ENCODE measurements at regions not wholly inside any gene's neighbourhood (a gene's known extent, or its start where the extent isn't known, plus 50 kb on each side); places are given as distances from the start of the nearest gene placed in this dataset.

DNA sequence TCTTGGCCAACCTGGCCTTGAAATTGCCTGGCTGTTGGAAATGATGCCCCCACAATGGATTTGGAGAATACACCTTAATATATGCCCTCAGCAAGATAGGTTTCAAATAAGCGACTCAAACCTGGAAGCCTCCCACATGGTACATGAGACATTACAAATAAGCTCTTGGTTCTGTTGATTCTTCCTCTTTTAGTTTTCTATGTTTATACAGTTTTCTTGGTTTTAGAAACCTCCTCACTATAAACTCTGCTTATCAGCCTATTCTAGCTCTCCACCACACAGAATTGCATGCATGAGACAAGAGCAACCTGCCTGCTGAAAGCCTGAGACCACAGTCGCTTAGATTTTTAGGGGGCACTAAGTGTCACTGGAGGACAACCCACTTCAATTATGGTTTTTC lies 108.8 kb upstream of the PREP start:
- DNase-seq, result no peak

DNA sequence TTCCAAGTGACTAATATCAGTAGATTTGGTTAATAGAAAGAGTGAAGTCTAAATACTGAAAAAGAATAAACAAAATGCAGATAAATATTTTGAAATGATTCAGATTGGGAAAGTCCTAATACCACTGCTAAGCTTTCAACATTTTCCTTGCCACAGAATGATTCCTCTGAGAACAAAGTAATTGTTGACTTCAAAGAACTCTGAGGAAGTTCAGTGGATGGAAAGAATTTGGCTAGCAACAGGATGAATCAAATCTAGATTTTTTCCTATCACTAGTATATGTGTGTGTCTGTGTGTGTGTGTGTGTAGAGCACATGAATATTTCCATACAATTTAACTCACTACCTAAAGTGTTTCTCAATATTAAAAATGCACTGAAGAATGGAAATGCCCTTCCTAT lies 107.9 kb upstream of the PREP start:
- no peak for DNase-seq

DNA sequence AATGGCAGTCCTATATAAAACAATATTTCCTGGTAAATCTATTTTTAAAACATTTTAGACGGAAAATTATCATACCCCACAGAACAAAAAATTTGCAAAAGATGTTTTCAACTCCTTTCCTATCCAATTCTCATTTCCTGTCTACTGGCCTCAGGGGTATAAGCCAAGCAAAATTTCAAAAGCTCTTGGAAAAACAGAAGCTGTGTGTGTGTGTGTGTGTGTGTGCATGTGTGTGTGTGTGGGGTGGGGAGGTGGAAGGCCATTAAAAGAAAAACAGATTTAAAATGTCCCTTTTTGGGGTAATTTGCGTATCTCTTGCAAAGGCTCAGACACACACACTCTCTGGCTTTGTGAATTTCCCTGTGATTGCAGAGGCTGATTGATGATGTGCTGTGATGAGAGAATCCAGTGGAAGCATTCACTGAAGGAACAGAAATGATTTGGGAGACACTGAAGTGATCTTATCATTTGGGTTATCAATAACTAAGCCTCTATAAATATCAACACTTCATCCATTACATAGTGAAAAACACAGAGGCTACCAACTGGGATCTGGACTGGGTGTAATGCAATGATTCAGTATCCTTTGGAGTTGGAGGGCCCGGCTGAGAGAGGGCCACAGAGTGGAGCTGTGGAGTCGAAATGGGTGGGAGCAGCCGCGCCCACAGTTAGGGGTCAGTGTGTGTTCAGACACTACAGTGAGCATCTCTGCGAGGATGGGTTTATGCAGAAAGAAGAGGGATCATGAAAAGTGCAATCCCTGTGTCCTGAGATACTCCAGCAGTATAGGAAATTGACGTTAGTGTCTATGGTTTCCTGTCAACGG lies 106.8 kb upstream of the PREP start:
- no peak for DNase-seq

DNA sequence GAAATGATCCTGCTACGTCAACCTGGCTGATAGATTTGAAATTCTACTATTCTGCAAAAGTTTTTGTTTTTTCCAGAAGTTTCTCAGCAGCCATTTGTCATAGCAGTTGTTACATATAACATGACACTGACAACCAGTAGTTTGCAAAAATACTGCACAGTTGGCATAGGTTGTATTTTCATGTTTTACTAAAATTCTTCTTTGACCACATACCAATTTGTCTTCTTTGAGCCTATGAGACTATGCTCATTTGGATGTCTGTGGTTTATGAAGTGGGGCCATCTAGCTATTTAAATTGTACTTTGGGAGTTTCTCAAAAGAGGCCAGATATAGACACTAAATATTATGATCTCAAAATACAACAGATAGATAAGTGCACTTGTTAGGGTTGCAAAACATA lies 104.9 kb upstream of the PREP start:
- no peak for DNase-seq

DNA sequence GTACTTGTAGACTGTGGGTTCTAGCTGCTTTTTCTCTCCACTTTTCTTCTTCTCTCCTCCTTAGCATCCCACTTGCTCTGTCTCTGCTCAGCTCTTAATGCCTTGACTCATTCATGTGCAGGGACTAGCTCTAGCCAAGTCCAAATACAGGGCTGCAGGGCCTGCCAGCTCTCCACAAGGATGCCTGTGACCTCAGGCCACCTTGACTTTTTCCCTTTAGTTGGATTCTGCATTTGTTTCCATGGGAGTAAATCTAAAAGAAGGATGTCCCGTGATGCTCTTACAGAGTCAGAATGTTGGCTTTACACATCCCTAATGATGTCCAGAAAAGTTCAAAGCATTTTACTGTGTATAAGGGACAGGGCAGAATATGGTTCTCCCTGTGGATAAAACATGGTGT lies 101.8 kb upstream of the PREP start:
- DNase-seq, result no peak

DNA sequence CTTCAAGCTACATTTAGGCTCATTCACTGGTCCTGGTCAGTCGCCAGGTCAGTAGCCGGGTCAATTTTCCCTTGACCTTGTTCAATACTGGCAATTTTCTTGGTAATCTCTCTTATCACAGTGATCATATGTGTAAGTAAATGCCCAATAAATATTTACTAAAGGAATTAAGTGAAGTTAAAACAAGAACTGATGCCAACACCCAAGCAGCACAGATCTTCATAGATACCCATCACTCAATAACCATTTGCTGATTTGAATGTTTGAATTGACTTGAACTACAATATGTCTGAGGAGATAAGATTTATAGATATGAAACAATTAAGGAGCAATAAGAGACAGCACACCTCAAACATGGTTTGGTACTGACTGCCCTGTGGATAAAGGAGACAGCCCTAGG lies 100.8 kb upstream of the PREP start:
- DNase-seq, result no peak

DNA sequence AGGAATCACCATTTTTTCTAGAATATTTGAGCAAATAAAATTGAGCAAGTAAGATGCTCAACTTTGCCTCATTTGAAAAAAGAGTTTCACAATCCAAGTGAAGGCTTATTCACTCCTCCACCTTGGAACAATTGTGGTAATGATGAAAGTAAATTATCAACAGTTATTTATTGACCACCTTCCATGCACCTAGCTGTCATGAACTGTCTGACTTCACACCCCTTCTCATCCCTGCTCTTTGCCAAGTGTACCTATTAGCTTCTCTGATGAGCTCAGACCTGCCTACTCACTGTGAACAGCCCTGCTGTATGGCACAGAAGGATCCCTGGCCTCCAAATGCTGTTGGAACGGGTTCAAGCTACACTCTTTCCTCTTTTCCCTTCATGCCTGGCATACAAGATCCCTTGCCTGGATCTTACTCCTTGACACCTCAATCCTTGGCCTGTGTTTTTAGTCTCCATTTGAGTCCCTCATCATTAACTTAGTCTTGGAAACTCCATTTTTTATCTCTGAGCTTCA lies 99.0 kb upstream of the PREP start:
- no peak for DNase-seq

DNA sequence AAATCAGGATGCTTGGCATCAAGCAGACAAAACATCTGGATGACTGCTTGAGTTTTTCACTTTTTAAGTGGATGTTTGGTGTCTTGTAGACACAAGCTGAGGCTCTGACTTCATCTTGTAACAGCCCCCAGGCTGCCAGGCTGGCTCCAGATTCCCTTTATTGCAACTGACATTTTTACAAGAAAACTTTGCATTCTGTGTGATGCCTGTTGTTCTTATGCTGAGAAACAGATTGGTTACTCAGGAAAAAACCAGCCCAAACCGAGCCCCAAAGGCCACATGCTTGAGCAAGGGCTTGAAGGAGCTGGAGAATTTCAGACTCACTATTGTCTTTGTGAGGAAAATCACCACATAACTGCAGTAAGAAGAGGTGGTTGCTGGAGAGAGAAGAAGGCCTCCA lies 98.4 kb upstream of the PREP start:
- no peak for DNase-seq

DNA sequence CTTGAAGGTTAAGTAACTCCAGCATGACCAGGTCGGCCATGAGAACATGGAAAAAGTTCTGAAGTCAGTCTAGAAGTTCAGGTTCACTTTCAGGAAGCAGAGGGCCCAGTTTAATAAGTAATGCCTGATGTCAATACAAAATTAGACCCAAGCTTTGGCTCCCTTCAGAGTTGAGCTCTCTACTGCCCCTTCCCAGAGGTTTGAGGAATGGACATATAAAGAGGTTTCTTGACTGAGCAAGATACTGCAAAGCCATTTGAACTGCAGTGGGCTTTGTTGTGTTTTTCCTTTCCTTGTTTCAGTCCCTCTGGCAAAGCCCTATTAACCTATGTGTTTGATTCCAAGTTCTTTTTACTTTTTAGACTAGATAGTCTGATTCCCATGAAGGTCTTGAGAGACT lies 97.8 kb upstream of the PREP start:
- no peak for DNase-seq

DNA sequence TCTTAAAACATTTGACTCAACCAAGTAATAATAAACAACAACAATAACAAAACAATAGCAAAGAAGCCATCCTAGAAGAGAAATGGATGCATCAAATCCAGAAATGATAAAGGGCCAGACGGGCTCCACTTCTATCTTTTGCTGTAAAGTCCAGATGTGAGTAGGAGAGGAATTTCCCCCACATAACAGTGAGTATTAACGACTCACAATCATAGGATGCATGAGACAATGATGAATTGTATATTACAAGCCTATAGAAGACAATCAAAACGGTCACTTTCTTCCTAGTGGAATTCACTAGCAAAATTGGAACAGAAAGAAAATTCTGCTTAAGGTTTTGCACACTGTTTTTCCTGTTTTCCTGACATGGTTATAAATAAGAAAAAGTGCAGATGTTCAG lies 97.0 kb upstream of the PREP start:
- no peak for DNase-seq

DNA sequence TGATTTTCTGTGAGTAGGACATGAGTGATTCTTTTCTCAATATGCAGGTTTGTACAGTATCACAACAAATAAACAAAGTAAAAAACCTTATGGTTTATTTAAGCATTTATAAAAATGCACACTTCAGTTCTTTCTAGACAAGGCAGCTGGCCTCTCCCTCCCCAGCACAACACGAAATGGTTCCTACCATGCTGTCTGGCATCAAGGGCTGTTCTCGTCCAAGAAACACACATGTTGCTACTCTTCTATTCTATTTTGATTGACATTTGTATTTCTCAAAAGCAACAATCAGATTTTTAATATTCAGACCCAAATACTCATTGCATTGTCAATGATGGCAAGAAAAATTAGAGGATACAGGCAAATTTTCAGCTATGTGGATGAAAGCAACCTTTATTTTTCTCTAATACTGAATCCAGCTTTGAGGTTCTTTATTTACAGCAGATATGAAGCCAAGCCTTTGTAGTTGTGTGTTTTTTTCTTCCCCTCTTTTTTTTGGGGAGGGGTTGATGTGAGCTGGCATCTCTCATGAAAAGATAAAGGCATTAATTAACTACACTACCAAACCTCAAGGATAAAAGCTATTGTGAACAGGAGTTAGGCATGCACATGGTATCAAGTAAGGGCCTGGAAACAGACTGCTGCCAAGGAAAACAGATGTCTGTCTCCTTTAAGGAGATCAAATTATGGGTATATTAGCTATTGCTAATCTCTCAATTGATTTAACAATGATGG lies 96.4 kb upstream of the PREP start:
- no peak for DNase-seq

DNA sequence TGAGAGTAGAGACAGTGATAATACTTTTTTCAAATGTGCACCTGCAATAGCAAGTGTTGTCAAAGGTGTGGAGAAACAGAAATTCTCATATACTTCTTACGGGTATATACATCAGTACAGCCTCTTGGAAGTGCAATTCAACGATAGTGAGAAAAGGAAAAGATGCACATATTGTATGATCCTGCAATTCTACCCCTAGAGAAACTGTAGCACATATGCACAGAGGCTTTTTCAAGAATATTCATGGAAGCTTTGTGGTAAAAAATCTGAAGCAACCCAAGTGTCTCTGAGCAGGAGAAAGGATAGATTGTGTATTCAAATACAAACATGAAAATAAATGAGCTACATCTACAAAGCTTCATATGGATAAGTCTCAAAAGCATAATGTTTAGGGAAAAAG lies 94.7 kb upstream of the PREP start:
- DNase-seq, result no peak

DNA sequence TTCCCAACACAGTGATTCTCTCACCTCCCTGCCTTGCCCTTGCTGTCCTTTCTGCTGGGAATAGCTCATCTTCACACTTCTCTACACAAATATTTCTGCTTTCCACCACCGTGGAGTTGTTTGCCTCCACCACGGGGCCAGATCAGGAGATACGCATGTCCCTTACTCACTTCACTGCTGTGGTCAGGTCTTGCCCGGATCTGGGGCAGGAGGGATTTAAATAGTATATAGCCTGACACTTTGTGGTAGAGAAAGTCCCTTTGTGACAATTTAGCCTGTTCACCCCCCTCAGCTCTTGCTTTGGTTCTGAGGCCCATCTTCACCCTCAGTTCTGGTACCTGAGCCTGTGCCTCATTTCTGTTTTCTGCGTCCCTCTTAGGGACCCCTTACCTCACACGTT lies 92.6 kb upstream of the PREP start:
- no peak for DNase-seq

DNA sequence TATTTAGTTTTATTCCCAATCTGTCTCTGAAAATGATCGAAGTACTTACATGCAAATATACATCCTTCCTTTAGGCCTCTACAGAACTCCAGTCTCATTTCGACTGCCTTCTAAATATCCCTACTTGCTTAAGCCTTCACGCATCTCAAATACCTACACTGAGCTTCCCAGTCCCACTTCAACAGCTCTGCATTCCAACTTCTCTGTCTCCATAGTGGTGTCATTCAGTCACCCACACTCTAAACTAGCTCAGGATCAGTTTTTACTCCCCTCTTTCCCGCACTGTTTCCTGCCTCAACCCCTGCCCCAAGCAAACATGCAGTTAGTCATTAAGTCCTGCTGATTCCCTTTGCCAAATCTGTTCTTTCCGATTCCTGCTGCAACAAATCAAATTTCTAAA lies 91.8 kb upstream of the PREP start:
- no peak for DNase-seq

DNA sequence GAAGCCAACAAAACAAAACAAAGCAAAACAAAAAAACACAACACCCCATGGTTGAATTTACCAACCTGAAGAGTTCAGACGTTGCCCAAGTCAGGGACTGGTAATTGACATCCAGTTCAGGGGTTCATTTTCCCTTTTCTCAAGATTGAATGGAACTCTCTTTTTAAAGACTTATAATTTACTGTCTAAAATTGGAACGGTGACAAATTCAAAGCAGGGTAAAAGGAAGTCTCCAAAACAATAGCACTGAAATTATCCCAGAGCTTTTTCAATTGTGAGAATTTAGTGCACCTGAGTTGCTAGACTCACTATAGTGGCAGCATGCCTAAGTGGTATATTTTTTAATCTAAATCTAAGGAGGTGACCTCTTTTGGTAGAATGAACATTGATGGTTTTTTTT lies 90.9 kb upstream of the PREP start:
- no peak for DNase-seq

DNA sequence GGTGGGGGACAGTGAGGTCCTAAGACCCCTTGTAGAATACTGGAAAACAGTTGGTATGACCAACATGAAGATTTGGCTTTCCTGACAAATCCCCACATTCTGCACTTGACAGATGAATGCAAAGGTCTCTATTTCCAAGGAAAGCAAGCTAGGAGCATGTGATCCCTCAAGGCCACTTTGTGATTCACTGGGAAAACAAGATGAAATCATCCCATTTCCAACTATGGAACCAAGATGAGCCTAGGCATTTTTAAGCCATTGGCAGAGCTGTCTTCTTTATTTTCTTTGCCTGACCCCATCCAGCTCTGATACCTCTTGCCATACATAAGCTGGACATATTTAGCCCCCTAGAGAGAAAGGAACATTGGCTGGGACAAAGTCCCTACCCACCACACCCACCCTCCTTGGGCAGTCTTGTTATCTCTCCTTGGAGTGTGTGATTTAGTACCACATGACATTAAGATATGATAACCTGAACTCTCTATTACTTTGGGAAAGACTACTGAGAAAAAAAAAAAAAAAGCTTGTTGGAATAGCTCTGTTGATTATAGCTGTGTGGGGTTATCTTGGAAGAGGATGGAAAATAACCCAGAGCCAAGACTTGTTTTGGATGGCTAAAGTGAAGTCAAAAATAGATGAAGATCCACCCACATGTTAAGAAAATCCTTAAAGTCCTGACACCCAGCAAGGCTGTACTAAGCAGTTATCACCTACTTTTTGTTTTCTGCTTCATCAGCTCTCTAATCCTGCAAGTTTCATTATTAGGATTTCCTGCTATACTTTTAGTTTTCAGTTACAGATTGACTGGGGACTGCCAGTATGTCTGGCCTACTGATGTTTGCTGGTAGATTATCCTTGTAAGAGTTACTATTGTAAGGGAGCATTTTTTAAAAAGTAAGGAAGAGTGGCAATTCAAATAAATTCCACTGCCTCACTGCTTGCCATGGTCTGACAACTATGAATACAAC lies 90.1 kb upstream of the PREP start:
- no peak for DNase-seq

DNA sequence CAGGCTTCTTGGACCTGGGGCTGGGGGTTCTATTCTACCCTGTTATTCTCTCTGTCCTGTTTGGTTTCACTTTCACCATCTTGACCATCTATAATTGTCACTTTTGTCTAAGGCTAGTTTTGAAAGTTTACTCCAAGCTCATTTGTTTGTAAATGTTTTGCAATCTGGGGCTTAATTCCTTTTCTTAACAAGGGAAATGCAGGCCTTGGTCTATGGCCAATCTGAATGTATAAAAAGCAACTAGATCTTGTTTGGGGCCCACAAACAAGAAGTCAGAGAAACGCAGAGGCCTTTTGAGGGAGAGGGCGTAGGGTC lies 86.3 kb upstream of the PREP start:
- no peak for DNase-seq

DNA sequence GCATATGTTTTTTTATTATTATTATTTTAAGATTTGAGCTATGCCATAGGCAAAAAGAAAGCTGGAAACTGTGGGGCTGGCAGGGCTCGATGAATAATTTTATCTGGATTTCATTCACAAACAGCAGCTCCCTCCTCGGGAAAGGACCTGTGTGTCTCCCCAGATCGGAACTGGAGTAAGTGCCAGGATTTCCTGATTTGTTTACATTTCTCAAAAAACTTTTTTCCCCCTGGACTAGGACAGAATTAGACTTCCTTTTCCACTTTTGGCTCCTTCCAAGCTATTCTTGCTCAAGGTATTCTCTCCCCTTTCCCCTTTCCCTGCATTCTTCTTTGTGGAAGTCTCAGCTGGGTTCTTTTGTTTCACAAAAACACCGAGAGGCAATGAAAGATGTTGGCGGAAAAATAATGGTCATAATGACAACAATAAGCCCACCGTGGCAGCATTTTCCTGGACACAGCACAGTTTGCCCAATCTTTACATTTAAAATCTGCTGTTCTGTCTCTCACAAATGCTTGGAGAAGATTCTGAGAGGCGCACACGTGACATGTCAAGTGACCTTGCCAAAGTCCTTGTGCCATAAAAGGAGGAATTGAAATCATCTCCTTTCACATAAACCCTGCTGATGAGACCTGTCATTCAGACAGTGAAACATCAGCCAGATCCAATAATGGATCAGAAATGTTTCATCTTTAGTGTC lies 85.8 kb upstream of the PREP start:
- no peak for DNase-seq

DNA sequence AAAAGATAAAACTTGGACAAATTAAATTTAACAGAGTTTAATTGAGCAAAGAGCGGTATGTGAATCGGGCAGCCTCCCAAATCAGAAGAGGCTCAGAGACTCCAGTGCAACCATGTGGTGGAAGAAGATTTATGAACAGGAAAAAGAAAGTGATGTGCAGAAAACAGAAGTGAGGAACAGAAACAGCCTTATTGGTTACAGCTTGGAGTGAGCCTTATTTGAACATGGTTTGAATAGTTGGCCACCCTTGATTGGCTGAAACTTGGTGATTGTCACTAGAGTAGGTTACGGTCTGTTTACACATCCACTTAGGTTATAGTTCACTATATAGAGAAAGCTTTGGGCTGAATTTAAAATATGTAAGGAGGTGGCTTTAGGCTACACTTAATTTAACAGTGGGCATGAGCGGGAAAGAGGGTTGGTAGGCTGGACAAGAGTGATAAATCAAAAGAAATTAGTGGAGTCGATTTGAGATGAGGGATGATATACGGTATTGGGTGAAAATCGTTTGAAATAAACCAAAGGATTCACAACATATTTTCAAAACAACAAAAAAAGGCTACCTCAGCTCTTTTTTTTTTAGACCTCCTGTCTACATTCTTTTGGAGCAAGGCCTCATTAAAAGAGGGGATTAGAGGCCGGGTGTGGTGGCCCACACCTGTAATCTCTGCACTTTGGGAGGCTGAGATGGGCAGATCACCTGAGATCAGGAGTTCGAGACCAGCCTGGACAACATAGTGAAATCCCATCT lies 84.3 kb upstream of the PREP start:
- no peak for DNase-seq

DNA sequence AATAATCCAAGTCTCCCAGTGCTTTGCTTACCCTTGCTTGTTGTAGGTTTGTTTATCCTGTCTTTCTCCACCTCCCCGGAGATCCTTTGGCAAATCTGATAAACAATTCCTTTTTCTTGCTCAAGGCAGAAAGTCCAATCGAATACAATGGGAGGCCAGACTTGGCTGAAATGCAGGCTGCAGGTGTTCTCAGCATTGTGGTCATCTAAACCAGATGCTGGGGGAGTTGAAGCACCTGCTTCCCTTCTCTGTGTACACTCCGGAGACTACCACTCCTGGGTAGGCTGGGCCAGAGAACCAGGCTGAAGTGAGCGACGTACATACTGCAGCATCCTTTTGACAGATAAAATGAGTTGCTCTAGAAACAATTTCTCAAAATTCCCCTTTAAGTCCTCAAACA lies 82.6 kb upstream of the PREP start:
- DNase-seq, result no peak

DNA sequence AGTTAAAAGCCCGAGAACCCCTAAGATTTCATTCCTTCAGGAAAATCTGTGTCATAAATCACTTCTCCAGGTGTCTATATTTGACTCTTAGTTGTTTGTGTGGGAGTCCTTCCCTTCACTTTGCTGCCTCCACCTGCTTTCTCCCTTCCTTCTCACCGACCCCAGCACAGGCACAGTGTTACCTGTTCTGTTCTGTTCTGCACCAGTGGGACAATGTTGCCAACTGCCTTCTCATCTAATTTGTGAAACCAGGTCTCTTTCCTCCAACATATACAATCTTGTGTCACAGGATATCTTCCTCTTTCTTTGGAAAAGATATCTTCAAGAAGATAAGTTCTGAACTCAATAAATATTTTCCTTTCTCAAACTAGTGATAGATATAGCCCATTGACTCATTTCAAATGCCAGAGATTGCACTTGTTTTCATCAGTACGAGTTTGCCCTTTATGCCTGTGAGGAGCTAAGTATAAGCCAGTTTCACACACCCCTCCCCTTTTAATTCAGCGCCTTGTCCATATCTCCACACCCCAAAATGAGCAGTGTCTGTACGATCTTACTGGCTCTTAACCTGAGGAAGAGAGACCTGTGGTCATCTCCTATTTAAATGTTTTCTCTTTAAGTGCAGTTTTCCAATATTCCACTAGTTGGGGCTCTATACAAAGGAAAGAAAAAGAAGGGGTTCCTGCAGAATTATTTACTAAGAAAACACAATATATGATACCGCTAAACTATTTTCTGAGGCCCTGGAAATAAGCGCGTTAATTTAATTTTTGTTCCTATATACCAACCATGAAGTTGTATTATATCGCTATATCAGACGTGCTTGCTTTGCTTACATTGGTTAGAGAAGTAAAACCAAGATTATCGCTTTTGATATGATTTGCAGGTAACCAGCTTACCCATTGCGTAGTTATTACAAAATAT lies 81.6 kb upstream of the PREP start:
- DNase-seq, result no peak
